IMR-90 (cell line): ENCODE measurements at regions not wholly inside any gene's neighbourhood (a gene's known extent, or its start where the extent isn't known, plus 50 kb on each side); places are given as distances from the start of the nearest gene placed in this dataset.

Experiments used
- ATAC-seq: fragments of 200-7000 bp; cut with Tn5 transposase; 2 replicates; pipeline ENCODE4 v1.9.1; 2020; ENCODE audit warnings: low read depth, mild to moderate bottlenecking, moderate library complexity
- BruUV-seq: library from RNA; stranded (reverse); fragments of 400-500 nt; replicated peaks from 2 replicates; lab custom pipeline; 2021; lab: Mats Ljungman, UMichigan
- CTCF ChIA-PET: fragments of 300-600 bp; formaldehyde crosslinking; extraction: SDS; loops from one replicate; lab custom pipeline; 2021; ENCODE audit warnings: antibody characterized with exemption; lab: Yijun Ruan, JAX
- POLR2A ChIA-PET: fragments of 300-600 bp; sonication (Branson Sonifier 250); formaldehyde crosslinking; loops from one replicate; lab custom pipeline; 2022; ENCODE audit warnings: antibody characterized with exemption; ENCODE audit not compliant: unreplicated experiment; lab: Charles Lee
- DNase-seq: peaks from one replicate; pipeline ENCODE4 v3.0.0; 2013
- H2AFZ ChIP-seq: replicated peaks from 2 replicates; pipeline ENCODE3; 2013; ENCODE audit warnings: low read length, mild to moderate bottlenecking; ENCODE audit not compliant: poor library complexity
- H2AK5ac ChIP-seq: 2 replicates; pipeline ENCODE4 v1.6.1; 2013; ENCODE audit warnings: low read depth, low read length, inconsistent platforms
- H2AK9ac ChIP-seq: replicated peaks from 2 replicates; pipeline ENCODE3; 2013; ENCODE audit warnings: mild to moderate bottlenecking, low read depth, low read length, moderate library complexity; ENCODE audit not compliant: poor library complexity
- H2BK120ac ChIP-seq: 2 replicates; pipeline ENCODE4 v1.6.1; 2013; ENCODE audit warnings: low read depth, low read length, inconsistent platforms
- H2BK15ac ChIP-seq: 3 replicates; pipeline ENCODE4 v1.6.1; 2013; ENCODE audit warnings: low read depth, low read length, inconsistent platforms
- H2BK20ac ChIP-seq: 2 replicates; pipeline ENCODE4 v1.6.1; 2013; ENCODE audit warnings: low read depth, mild to moderate bottlenecking, inconsistent platforms, low read length, moderate library complexity
- H2BK5ac ChIP-seq: 2 replicates; pipeline ENCODE4 v1.6.1; 2013; ENCODE audit warnings: mild to moderate bottlenecking, low read depth, low read length, inconsistent platforms; ENCODE audit not compliant: poor library complexity, severe bottlenecking
- H3K14ac ChIP-seq: replicated peaks from 2 replicates; pipeline ENCODE4 v1.6.1; 2013; ENCODE audit warnings: low read depth, low read length, inconsistent platforms
- H3K18ac ChIP-seq: 2 replicates; pipeline ENCODE4 v1.6.1; 2013; ENCODE audit warnings: low read depth, low read length, control low read depth
- H3K23ac ChIP-seq: 2 replicates; pipeline ENCODE4 v1.6.1; 2013; ENCODE audit warnings: low read depth, low read length, inconsistent platforms
- H3K27ac ChIP-seq: 2 replicates; pipeline ENCODE4 v1.5.1; 2013; ENCODE audit warnings: mild to moderate bottlenecking, control low read depth, low read length; ENCODE audit not compliant: insufficient read depth
- H3K27me3 ChIP-seq: 2 replicates; pipeline ENCODE4 v1.6.1; 2013; ENCODE audit warnings: low read length; ENCODE audit not compliant: control insufficient read depth, insufficient read depth
- H3K36me3 ChIP-seq: 2 replicates; pipeline ENCODE4 v1.6.1; 2013; ENCODE audit warnings: low read length, mixed read lengths; ENCODE audit not compliant: control insufficient read depth, insufficient read depth
- H3K4ac ChIP-seq: 2 replicates; pipeline ENCODE4 v1.6.1; 2013; ENCODE audit warnings: low read depth, low read length, inconsistent platforms
- H3K4me1 ChIP-seq: 2 replicates; pipeline ENCODE4 v1.6.1; 2013; ENCODE audit warnings: low read length, mixed read lengths; ENCODE audit not compliant: control insufficient read depth, insufficient read depth
- H3K4me2 ChIP-seq: 2 replicates; pipeline ENCODE4 v1.6.1; 2013; ENCODE audit warnings: low read depth, mild to moderate bottlenecking, control low read depth, low read length, moderate library complexity
- H3K4me3 ChIP-seq: 2 replicates; pipeline ENCODE4 v1.5.1; 2013; ENCODE audit warnings: low read depth, mild to moderate bottlenecking, control low read depth, low read length, moderate library complexity; ENCODE audit not compliant: insufficient read depth
- H3K56ac ChIP-seq: 2 replicates; pipeline ENCODE4 v1.6.1; 2013; ENCODE audit warnings: low read length, inconsistent platforms; ENCODE audit not compliant: insufficient read depth; ENCODE audit errors: extremely low read depth
- H3K79me1 ChIP-seq, 2 experiments: 2 replicates each; pipeline ENCODE4 v1.6.1; 2013; ENCODE audit warnings: low read length in 2 of 2, inconsistent platforms in 1 of 2, low read depth in 1 of 2
- H3K9ac ChIP-seq: 2 replicates; pipeline ENCODE4 v1.6.1; 2013; ENCODE audit warnings: low read depth, low read length, control low read depth
- H3K9me1 ChIP-seq: 2 replicates; pipeline ENCODE4 v1.6.1; 2013; ENCODE audit warnings: low read length, inconsistent platforms; ENCODE audit not compliant: insufficient read depth
- H3K9me3 ChIP-seq: 2 replicates; pipeline ENCODE4 v1.6.1; 2013; ENCODE audit warnings: low read length; ENCODE audit not compliant: control insufficient read depth, insufficient read depth
- H4K20me1 ChIP-seq: 2 replicates; pipeline ENCODE4 v1.6.1; 2013; ENCODE audit warnings: low read length, inconsistent platforms; ENCODE audit not compliant: insufficient read depth
- H4K5ac ChIP-seq: 2 replicates; pipeline ENCODE4 v1.6.1; 2013; ENCODE audit warnings: mild to moderate bottlenecking, low read depth, low read length, control low read depth
- H4K8ac ChIP-seq, 2 experiments: 2 replicates each; pipeline ENCODE4 v1.6.1; 2013; ENCODE audit warnings: low read depth in 2 of 2, low read length in 2 of 2, control low read depth in 1 of 2, inconsistent platforms in 1 of 2
- H4K91ac ChIP-seq: 2 replicates; pipeline ENCODE4 v1.6.1; 2013; ENCODE audit warnings: low read depth, low read length, inconsistent platforms; ENCODE audit not compliant: insufficient read depth
- CHD1 ChIP-seq: IDR thresholded peaks from 2 replicates; pipeline ENCODE4 v1.6.1; 2012; ENCODE audit warnings: low read depth, low read length, improper control_type of control experiment
- CTCF ChIP-seq: conservative IDR thresholded peaks from 2 replicates; pipeline ENCODE4 v1.5.1; 2012; ENCODE audit warnings: mild to moderate bottlenecking, low read depth, low read length, improper control_type of control experiment
- MAZ ChIP-seq: IDR thresholded peaks from 2 replicates; pipeline ENCODE4 v1.6.1; 2012; ENCODE audit warnings: low read depth, mild to moderate bottlenecking, low read length, improper control_type of control experiment, moderate library complexity, borderline replicate concordance
- RAD21 ChIP-seq: IDR thresholded peaks from 2 replicates; pipeline ENCODE4 v1.6.1; 2012; ENCODE audit warnings: low read length, improper control_type of control experiment
- RFX5 ChIP-seq: IDR thresholded peaks from 2 replicates; pipeline ENCODE4 v1.8.0; 2012; ENCODE audit warnings: low read depth, mild to moderate bottlenecking, low read length, moderate library complexity
- SMC3 ChIP-seq: fragments of 150-350 bp; IDR thresholded peaks from 2 replicates; pipeline ENCODE4 v1.6.1; 2016; ENCODE audit warnings: low read depth, mild to moderate bottlenecking, antibody characterized with exemption, low read length, moderate library complexity
- WGBS, 2 experiments: methylation state at CpG; one replicate each; pipeline versions ENCODE4 v1.1.5 to v1.1.7; 2013; ENCODE audit warnings: missing lambda C conversion rate in 2 of 2; ENCODE audit not compliant: insufficient read length in 1 of 2; ENCODE audit errors: extremely low coverage in 2 of 2; 5-methylcytosine and 5-hydroxymethylcytosine counted together
- dilution Hi-C: fragments of 300-500 bp; cut with HindIII; formaldehyde crosslinking; loops from one replicate; pipeline ENCODE4 v1.14.3; 2018; ENCODE audit warnings: low sequenced_read_pairs; ENCODE audit not compliant: unreplicated experiment
- in situ Hi-C: fragments of 300-500 bp; cut with MboI; formaldehyde crosslinking; loops from 3 replicates; pipeline ENCODE4 v1.14.3; 2019; ENCODE audit warnings: low sequenced_read_pairs, inconsistent platforms, mixed read lengths
- intact Hi-C: fragments of 100-400 bp; cut with micrococcal nuclease; formaldehyde crosslinking; loops from 2 replicates; pipeline ENCODE4 v1.10.0; 2022
- TF ChIP-seq, protein P1 (sequence below): fragments of 150-350 bp; IDR thresholded peaks from 2 replicates; pipeline ENCODE4 v1.6.1; 2017; ENCODE audit warnings: mild to moderate bottlenecking, antibody characterized with exemption, low read length, low read depth

DNA sequence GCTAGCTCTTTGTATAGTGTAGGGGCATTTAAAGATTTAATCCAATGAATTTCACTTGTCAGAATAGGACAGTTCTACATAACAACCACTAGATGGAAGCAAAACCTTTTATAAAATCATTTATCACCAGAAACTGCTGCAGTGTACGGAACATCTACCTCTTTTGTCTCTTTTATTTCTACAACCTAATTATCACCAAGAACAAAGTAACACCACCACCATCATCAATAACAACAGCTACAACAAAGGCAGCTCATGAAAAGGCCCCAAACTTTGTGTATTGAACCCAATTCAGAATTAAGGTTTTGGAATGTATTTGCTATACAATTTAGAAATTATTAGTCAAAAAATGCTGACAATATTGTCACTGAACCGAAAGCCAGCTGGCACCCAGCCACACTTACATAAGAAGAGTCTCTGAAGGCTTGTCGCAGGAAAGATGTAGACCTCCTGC, 260.9 kb upstream of the RPS6KA3 start:
- TF ChIP-seq SMC3: peak; percentile 33; the same call in 1 of the 2 replicates
- TF ChIP-seq CHD1: no peak
- TF ChIP-seq CTCF: peak; percentile 66
- peak; percentile 58 for TF ChIP-seq RAD21
- TF ChIP-seq, protein P1, sequence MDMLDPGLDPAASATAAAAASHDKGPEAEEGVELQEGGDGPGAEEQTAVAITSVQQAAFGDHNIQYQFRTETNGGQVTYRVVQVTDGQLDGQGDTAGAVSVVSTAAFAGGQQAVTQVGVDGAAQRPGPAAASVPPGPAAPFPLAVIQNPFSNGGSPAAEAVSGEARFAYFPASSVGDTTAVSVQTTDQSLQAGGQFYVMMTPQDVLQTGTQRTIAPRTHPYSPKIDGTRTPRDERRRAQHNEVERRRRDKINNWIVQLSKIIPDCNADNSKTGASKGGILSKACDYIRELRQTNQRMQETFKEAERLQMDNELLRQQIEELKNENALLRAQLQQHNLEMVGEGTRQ: no peak
- no peak for TF ChIP-seq MAZ
- no peak for TF ChIP-seq RFX5
- Histone ChIP-seq H2AFZ (no peak overlapping the region), H3K14ac (no peak overlapping the region), H3K27ac (no peak overlapping the region), H2AK9ac (no peak overlapping the region), H3K79me1 (no peaks in the 10 kb centered on the region), H4K91ac (no peak overlapping the region), H2AK5ac (no peak overlapping the region), H2BK5ac (no peak overlapping the region), H3K4me1 (peaks cover 4% of the 10 kb centered on the region; the same call in 1 of the 2 replicates), H2BK20ac (no peak overlapping the region), H2BK15ac (no peak overlapping the region), H3K4me3 (no peak overlapping the region), H4K5ac (no peak overlapping the region), H3K27me3 (peaks cover 2% of the 10 kb centered on the region), H3K56ac (no peak overlapping the region), H3K4me2 (peak overlapping the region; percentile 81; the same call in 1 of the 2 replicates), H3K9ac (no peak overlapping the region), H3K9me3 (no peaks in the 10 kb centered on the region), H3K4ac (no peak overlapping the region), H3K9me1 (no peaks in the 10 kb centered on the region), H4K8ac (no peak overlapping the region), H3K23ac (no peak overlapping the region), H2BK120ac (no peak overlapping the region), H4K20me1 (no peaks in the 10 kb centered on the region), H3K18ac (no peak overlapping the region), H3K36me3 (no peaks in the 10 kb centered on the region)
- ChIA-PET CTCF (interaction anchor here (0.5 to 0.7 kb wide), 2 partner anchors 12 to 1458 kb away, joined by 3 read pairs; no protein-coding TSS in a partner anchor), POLR2A (no interaction called here)
- in situ Hi-C loops: loop anchor here (10.0 to 25.0 kb wide), 2 partner anchors 960 to 1447 kb away; no protein-coding TSS in a partner anchor
- DNase-seq (peak; percentile 38), ATAC-seq (peak; percentile 82)
- BruUV-seq: no TSS peak
- intact Hi-C loops: no loop called here
- WGBS, 2 experiments: no CpG with 5 or more reads among the region's 3 CpGs
- dilution Hi-C loops: no loop called here
